ENCODE measurements at regions not wholly inside any gene's neighbourhood (a gene's known extent, or its start where the extent isn't known, plus 50 kb on each side); places are given as distances from the start of the nearest gene placed in this dataset.
"Not testable (repeated sequence)": the region's sequence is repeated elsewhere in the genome, so short reads cannot be mapped to it uniquely, and the experiment has no call there.

DNA sequence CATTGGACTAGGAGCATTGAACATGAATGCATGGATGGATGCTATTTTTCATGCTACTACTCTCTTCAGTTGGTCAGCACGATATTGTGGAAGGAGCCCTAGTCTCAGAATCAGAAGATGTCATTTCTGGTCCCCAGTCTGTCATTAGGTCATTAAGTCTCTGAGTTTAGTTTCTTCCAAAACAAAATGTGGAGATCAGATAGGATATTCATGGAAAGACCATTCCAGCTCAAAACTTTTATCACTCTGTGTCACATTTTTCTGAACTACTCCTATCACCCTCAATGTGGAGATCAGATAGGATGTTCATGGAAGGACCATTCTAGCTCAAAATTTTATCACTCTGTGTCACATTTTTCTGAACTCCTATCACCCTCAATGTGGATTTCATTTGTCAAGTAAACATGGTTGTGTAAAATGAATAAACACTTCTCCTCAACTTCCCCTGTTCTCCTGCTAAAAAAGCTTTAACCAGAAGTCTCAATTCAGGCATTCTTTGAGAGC is 296.8 kb downstream of the MRPS30 start:
- no peak for TF ChIP-seq JUND (IDR thresholded peaks at IDR 0.05; ENCODE audit: low read depth)
- DNase-seq (ENCODE audit: low read depth in 1 of 2, low spot score in 1 of 2) = no peak
- in situ Hi-C loops (cut with HindIII; ENCODE audit: low pct_unique_long_range_greater_than_20kb, low sequenced_read_pairs) = no loop called here

DNA sequence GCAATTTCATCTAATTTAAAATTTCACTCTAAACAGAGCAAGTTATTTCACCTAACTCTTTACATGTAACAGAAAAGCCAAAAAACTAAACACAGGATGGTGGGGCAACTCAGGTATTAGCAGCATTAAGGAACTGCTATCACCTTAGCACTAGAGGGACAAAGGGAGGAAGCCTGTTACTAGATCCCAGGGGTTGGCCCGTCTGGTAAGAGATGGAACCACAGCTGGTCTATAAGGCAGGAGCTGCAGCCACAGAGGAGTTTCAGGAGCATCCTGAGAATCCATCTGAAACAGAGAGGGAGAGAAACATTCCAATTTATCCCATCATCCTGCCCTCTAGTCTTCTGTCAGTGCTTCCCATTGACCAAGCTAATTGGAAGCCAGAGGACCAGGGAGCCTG is 300.3 kb downstream of the MRPS30 start:
- in situ Hi-C loops (cut with HindIII; ENCODE audit: low pct_unique_long_range_greater_than_20kb, low sequenced_read_pairs) = no loop called here
- no peak for DNase-seq (ENCODE audit: low read depth in 1 of 2, low spot score in 1 of 2)
- TF ChIP-seq JUND (IDR thresholded peaks at IDR 0.05; ENCODE audit: low read depth) = no peak

GRCh38 chr5:45109636-45110035 is 300.9 kb downstream of the MRPS30 start:
- DNase-seq (ENCODE audit: low read depth in 1 of 2, low spot score in 1 of 2) = no peak
- no peak for TF ChIP-seq JUND (IDR thresholded peaks at IDR 0.05; ENCODE audit: low read depth)
- in situ Hi-C loops (cut with HindIII; ENCODE audit: low pct_unique_long_range_greater_than_20kb, low sequenced_read_pairs) = no loop called here

- in situ Hi-C loops (cut with HindIII; ENCODE audit: low pct_unique_long_range_greater_than_20kb, low sequenced_read_pairs) = no loop called here
- TF ChIP-seq JUND (IDR thresholded peaks at IDR 0.05; ENCODE audit: low read depth) = no peak
- no peak for DNase-seq (ENCODE audit: low read depth in 1 of 2, low spot score in 1 of 2)
Observed at GRCh38 chr5:45110399-45110798, 301.7 kb downstream of the MRPS30 start.

- in situ Hi-C loops (cut with HindIII; ENCODE audit: low pct_unique_long_range_greater_than_20kb, low sequenced_read_pairs) = no loop called here
- TF ChIP-seq JUND (IDR thresholded peaks at IDR 0.05; ENCODE audit: low read depth) = no peak
- no peak for DNase-seq (ENCODE audit: low read depth in 1 of 2, low spot score in 1 of 2)
Observed at GRCh38 chr5:45113726-45114125, 305.0 kb downstream of the MRPS30 start.

GRCh38 chr5:45132972-45133371 is 324.2 kb downstream of the MRPS30 start:
- in situ Hi-C loops (cut with HindIII; ENCODE audit: low pct_unique_long_range_greater_than_20kb, low sequenced_read_pairs) = no loop called here
- no peak for DNase-seq (ENCODE audit: low read depth in 1 of 2, low spot score in 1 of 2)
- TF ChIP-seq JUND (IDR thresholded peaks at IDR 0.05; ENCODE audit: low read depth) = no peak

DNA sequence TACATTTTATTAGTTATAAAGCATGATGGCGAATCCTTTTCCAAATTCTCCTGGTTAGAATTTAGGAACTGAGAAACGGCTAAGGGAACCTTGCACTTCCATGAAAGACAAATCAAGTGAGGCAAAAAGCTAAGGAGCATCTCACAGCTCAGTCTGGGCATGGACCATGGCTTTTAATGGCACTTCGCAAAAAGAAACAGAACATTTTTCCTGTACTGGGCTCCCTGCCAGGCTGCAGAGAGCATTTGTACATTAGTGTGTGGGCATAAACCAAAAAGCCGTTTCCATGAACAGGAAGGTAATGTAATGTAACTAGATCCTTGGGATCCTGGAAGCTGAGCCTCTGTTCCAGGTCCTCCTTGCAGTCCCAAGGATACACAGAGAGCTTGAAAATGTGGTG is 354.2 kb downstream of the MRPS30 start:
- DNase-seq (ENCODE audit: low read depth in 1 of 2, low spot score in 1 of 2) = no peak
- in situ Hi-C loops (cut with HindIII; ENCODE audit: low pct_unique_long_range_greater_than_20kb, low sequenced_read_pairs) = no loop called here
- no peak for TF ChIP-seq JUND (IDR thresholded peaks at IDR 0.05; ENCODE audit: low read depth)

GRCh38 chr5:45171563-45171962 is 362.8 kb downstream of the MRPS30 start:
- in situ Hi-C loops (cut with HindIII; ENCODE audit: low pct_unique_long_range_greater_than_20kb, low sequenced_read_pairs) = no loop called here
- no peak for DNase-seq (ENCODE audit: low read depth in 1 of 2, low spot score in 1 of 2)
- no peak for TF ChIP-seq JUND (IDR thresholded peaks at IDR 0.05; ENCODE audit: low read depth)

GRCh38 chr5:45172634-45173033 is 363.9 kb downstream of the MRPS30 start:
- in situ Hi-C loops (cut with HindIII; ENCODE audit: low pct_unique_long_range_greater_than_20kb, low sequenced_read_pairs); DNase-seq (ENCODE audit: low read depth in 1 of 2, low spot score in 1 of 2): not testable (repeated sequence)

DNA sequence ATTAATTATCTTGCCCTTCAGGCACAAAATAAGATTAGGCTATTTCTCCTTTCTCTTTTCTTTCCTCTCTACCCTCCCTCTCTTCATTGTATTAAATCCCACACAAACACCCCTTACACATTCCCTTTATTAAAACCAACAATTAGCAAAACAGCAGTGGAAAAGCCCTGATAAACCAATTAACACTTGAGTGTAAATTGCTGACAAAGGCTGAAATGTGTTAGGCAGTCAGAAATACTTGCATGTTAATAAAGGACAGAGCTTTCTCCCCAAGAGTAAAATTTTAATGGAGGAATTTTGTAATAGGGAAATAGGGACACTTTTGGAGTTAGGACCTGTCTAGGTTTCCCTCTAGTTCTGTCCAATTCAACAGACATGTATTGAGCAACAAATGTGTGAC is 370.9 kb downstream of the MRPS30 start:
- in situ Hi-C loops (cut with HindIII; ENCODE audit: low pct_unique_long_range_greater_than_20kb, low sequenced_read_pairs) = no loop called here
- TF ChIP-seq JUND (IDR thresholded peaks at IDR 0.05; ENCODE audit: low read depth) = no peak
- DNase-seq (ENCODE audit: low read depth in 1 of 2, low spot score in 1 of 2) = no peak

DNA sequence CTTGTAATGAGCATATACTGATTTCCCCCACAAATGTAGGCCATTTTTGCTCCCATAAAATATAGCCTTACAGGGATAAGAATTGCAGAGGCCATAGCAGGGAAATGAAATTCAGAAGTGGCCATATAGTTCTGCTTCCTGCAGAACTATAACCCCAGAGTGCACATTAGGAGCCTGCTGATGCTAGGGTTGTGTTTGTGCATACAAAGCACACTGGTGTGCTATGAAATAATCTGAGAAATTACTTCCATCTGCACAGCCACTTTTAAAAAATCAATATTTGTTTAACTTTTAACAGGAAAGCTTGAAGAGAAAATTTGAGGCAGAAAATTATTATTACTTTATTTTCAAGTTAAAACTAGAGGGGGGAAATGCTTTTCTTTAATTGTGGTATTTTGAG is 380.3 kb downstream of the MRPS30 start:
- no peak for TF ChIP-seq JUND (IDR thresholded peaks at IDR 0.05; ENCODE audit: low read depth)
- in situ Hi-C loops (cut with HindIII; ENCODE audit: low pct_unique_long_range_greater_than_20kb, low sequenced_read_pairs) = no loop called here
- no peak for DNase-seq (ENCODE audit: low read depth in 1 of 2, low spot score in 1 of 2)

GRCh38 chr5:45189481-45189880 is 380.7 kb downstream of the MRPS30 start:
- peak in 1 of 2 experiments; percentile 18 for DNase-seq (ENCODE audit: low read depth in 1 of 2, low spot score in 1 of 2)
- TF ChIP-seq JUND (IDR thresholded peaks at IDR 0.05; ENCODE audit: low read depth) = no peak
- in situ Hi-C loops (cut with HindIII; ENCODE audit: low pct_unique_long_range_greater_than_20kb, low sequenced_read_pairs) = no loop called here

DNA sequence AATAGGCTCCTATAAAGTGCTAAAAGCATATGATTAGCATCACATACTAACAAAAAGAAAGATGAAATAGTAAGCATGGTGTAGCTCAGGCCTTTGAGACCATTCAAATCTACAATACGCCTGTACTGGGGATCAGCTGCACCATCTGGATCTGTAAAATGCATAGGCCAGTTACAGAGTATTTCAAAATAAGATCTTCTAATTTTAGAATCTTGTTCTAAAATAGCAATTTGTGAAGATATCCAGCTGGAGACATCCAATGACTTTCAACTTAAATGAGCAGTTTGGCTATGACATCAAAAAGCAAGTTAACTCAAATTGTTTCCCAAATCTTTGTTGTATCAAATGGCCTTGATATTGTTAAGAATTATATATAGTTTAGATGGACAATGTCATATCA is 386.3 kb downstream of the MRPS30 start:
- no peak for DNase-seq (ENCODE audit: low read depth in 1 of 2, low spot score in 1 of 2)
- in situ Hi-C loops (cut with HindIII; ENCODE audit: low pct_unique_long_range_greater_than_20kb, low sequenced_read_pairs) = no loop called here
- TF ChIP-seq JUND (IDR thresholded peaks at IDR 0.05; ENCODE audit: low read depth) = no peak

Data from T47D (cell line).